ENCODE measurements at regions not wholly inside any gene's neighbourhood (a gene's known extent, or its start where the extent isn't known, plus 50 kb on each side); places are given as distances from the start of the nearest gene placed in this dataset.

DNA sequence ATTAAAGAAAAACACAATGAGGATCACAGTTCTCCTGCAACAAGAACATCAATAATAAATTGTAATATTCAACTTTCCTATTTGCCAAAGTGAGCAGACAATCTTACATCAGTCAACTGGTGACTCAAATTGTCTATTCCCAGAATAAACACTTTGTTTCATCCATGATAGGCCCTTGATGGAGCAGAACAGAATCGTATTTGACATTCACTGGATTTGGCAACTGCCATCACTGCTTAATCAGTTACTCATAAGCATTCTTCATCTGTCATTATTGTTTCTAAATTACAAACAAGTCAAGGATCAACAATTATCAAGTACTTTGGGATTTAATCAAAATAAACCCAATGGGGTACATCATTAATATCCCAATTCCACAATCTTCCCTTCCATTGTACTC lies 398.4 kb downstream of the GABRG2 start:
- TF ChIP-seq, protein P1, sequence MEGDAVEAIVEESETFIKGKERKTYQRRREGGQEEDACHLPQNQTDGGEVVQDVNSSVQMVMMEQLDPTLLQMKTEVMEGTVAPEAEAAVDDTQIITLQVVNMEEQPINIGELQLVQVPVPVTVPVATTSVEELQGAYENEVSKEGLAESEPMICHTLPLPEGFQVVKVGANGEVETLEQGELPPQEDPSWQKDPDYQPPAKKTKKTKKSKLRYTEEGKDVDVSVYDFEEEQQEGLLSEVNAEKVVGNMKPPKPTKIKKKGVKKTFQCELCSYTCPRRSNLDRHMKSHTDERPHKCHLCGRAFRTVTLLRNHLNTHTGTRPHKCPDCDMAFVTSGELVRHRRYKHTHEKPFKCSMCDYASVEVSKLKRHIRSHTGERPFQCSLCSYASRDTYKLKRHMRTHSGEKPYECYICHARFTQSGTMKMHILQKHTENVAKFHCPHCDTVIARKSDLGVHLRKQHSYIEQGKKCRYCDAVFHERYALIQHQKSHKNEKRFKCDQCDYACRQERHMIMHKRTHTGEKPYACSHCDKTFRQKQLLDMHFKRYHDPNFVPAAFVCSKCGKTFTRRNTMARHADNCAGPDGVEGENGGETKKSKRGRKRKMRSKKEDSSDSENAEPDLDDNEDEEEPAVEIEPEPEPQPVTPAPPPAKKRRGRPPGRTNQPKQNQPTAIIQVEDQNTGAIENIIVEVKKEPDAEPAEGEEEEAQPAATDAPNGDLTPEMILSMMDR (IDR thresholded peaks at IDR 0.05; ENCODE audit: low read depth, low read length) = no peak
- H3K4me3 ChIP-seq (replicated peaks in 1 of 2; ENCODE audit: low read depth in 2 of 2, low read length in 2 of 2) = no peak overlapping the region
- no peak for DNase-seq (ENCODE audit: low read depth in 2 of 2)

DNA sequence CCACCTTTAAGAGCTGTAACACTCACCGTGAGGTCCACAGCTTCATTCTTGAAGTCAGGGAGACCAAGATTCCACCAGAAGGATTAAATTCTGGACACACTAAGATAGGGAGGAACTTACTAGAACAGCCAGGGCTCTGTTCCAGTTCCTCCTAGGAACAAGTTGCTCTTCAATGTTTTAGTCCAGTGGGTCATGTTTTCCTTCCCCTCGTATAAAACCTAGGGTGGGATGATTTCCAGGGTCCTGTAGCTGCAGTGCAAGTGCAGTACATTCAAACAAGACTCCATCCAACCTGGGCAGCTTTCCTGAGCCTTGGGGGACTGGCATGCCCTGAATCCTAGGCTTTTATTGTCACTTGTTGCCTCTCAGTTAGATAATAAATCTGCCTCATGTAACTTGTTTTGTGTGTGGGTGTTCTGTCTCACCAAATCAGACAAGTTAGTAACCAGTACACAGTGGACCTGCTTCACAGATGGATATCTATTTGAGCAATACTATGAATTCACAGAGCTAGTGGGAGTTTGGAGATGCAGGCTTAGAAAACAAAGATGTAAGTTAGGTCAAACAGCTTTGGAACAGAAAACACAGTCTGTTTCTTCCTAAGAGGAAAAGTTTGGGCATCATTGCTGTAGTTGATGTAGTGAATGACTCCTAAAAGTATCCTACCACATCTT lies 405.6 kb downstream of the GABRG2 start:
- H3K4me3 ChIP-seq (replicated peaks in 1 of 2; ENCODE audit: low read depth in 2 of 2, low read length in 2 of 2) = no peak overlapping the region
- TF ChIP-seq, protein P1 (IDR thresholded peaks at IDR 0.05; ENCODE audit: low read depth, low read length) = no peak
- no peak for DNase-seq (ENCODE audit: low read depth in 2 of 2)

DNA sequence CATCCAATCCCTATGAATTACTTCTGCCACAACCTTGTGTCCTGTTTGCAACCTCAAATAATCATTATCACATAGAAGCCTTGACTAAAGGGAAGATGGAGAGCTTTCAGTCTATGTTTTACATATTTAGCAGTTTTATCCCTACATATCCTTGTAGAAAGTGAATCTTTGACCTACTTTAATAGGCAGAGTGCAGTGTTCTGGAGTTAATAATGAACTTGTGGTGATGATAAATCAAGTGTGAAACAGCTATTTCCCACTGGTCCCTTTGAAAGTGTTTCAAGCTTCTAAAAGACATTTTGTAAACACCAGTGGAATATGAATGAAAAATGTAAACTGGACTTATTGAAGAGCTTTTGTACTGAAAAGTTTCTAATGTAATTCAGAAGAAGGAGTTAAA lies 406.7 kb downstream of the GABRG2 start:
- no peak for DNase-seq (ENCODE audit: low read depth in 2 of 2)
- H3K4me3 ChIP-seq (replicated peaks in 1 of 2; ENCODE audit: low read depth in 2 of 2, low read length in 2 of 2) = no peak overlapping the region

DNA sequence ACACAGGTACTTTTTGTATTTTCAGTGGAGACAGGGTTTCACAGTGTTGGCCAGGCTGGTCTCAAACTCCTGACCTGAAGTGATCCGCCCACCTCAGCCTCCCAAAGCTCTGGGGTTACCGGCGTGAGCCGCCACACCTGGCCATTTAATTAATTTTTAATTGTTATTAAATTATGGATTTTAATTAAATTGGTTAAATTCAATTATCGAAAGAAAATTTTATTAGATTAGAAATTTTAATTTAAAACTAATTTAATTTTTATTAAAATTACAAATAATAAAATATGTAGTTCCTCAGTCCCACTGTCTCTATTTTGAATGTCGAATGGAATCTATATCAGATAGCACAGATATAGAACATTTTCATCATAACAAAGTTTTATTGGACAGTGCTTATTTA lies 416.5 kb downstream of the GABRG2 start:
- H3K4me3 ChIP-seq (replicated peaks in 1 of 2; ENCODE audit: low read depth in 2 of 2, low read length in 2 of 2) = no peak overlapping the region
- no peak for DNase-seq (ENCODE audit: low read depth in 2 of 2)
- TF ChIP-seq, protein P1 (IDR thresholded peaks at IDR 0.05; ENCODE audit: low read depth, low read length) = no peak

More for the DNA sequence above, 406.7 kb downstream of the GABRG2 start:
- TF ChIP-seq, protein P1 (IDR thresholded peaks at IDR 0.05; ENCODE audit: low read depth, low read length) = no peak

DNA sequence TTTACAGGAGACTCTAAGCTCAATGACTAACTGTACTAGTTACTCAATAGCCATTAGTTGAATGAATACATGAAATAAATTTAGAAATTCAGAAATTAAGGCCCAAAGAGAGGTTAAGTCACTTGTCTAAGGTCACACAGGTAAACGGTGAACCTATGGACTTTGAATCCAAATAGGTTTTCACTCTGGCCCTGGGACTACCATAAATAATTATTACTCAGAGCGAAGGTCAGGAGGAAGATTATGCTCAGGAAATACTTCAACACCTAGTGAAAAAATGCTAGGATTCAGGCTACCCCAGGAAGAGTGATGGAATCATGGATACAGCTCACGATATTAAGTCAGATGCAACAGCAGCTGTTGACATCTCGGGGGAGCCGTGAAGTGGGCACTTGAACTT lies 417.4 kb downstream of the GABRG2 start:
- TF ChIP-seq, protein P1 (IDR thresholded peaks at IDR 0.05; ENCODE audit: low read depth, low read length) = no peak
- no peak for DNase-seq (ENCODE audit: low read depth in 2 of 2)

DNA sequence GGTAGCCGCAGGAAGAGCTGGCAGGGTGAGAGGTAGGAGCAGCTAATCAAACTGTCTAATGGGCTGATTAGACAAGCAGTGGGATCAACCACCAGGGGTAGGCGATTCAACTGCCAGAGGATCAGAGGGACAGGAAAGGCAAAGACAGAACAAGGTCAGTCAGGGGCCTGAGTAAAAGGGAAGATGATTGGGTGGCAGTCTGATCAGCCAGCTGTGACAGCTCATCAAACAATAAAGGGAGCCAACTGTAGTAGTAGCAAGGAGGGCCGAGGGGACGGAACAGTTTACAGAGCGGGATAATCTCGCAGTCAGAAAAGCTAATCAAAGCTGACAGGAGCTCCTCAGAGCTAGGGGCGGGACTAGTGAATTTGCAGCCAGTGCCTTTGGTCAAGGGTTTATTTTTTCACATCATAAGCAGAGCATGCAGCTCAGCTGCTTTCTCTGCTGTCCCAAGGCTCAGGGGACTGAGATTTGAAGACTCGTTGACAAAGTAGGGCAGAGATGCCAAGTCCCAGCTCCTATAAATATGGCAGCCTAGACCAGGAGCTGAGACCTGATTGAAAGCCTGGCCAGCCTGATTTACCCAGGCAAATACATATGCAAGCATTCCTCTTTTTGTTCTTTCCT lies 418.2 kb downstream of the GABRG2 start:
- H3K4me3 ChIP-seq (replicated peaks in 1 of 2; ENCODE audit: low read depth in 2 of 2, low read length in 2 of 2) = no peak overlapping the region
- no peak for DNase-seq (ENCODE audit: low read depth in 2 of 2)
- TF ChIP-seq, protein P1 (IDR thresholded peaks at IDR 0.05; ENCODE audit: low read depth, low read length) = no peak

More for the DNA sequence above, 417.4 kb downstream of the GABRG2 start:
- no peak overlapping the region for H3K4me3 ChIP-seq (replicated peaks in 1 of 2; ENCODE audit: low read depth in 2 of 2, low read length in 2 of 2)

All from cardiac fibroblast (primary cell).